ENCODE measurements at regions not wholly inside any gene's neighbourhood (a gene's known extent, or its start where the extent isn't known, plus 50 kb on each side); places are given as distances from the start of the nearest gene placed in this dataset.
A peak's percentile ranks its signal among the peaks of the same experiment; 100 is the strongest.

GRCh38 chr3:7800006-7800780, 701.4 kb upstream of the LMCD1 start:
- Histone ChIP-seq H3K9me1 (replicated peaks; ENCODE audit: control insufficient read depth, extremely low read depth, insufficient read depth, low read length) (no peaks in the 10 kb centered on the region), H3K4me2 (ENCODE audit: insufficient read depth, low read length) (no peak overlapping the region), H3K27ac (ENCODE audit: insufficient read depth, low read depth, low read length) (no peak overlapping the region), H3K27me3 (ENCODE audit: control insufficient read depth in 2 of 2, insufficient read depth in 2 of 2, low read length in 2 of 2) (no peaks in the 10 kb centered on the region), H3K79me2 (ENCODE audit: control insufficient read depth, insufficient read depth, low read length) (no peaks in the 10 kb centered on the region), H2AFZ (ENCODE audit: low read depth, low read length) (peak overlapping the region; percentile 1), H4K20me1 (replicated peaks; ENCODE audit: control insufficient read depth, extremely low read depth, insufficient read depth, low read length) (no peaks in the 10 kb centered on the region), H3K4me1 (ENCODE audit: control insufficient read depth, extremely low read depth, insufficient read depth, low read length) (no peaks in the 10 kb centered on the region), H3K4me3 (replicated peaks in 1 of 3; ENCODE audit: insufficient read depth in 1 of 3, low read depth in 1 of 3, low read length in 3 of 3) (no peak overlapping the region), H3K36me3 (ENCODE audit: control insufficient read depth in 2 of 2, extremely low read depth in 1 of 2, insufficient read depth in 2 of 2, low read length in 2 of 2) (no peaks in the 10 kb centered on the region), H3K9ac (replicated peaks; ENCODE audit: extremely low read depth, insufficient read depth, low read length) (no peak overlapping the region), H3K9me3 (replicated peaks; ENCODE audit: control insufficient read depth, insufficient read depth, low read length) (no peaks in the 10 kb centered on the region)
- dilution Hi-C loops (cut with MboI; ENCODE audit: extremely low pct_ligation_motif_present, low sequenced_read_pairs), result no loop called here
- BruUV-seq (replicated peaks), result no TSS peak
- peak; percentile 34 for DNase-seq (ENCODE audit: low read depth, low spot score)
- FAIRE-seq, result no peak
- POLR2A ChIA-PET, result no interaction called here
- TF ChIP-seq CTCF (IDR thresholded peaks at IDR 0.05; ENCODE audit: extremely low read depth in 1 of 2, insufficient read depth in 1 of 2, low read depth in 1 of 2, low read length in 2 of 2) (peak; percentile 6), EZH2 (IDR thresholded peaks at IDR 0.05; ENCODE audit: borderline replicate concordance, low read depth, low read length, severe bottlenecking) (no peak)
- intact Hi-C loops (cut with micrococcal nuclease), result loop anchor here (1.0 to 10.0 kb wide), 2 partner anchors 311 to 515 kb away; no protein-coding TSS in a partner anchor
- CTCF ChIA-PET, result interaction anchor here (0.7 to 2.6 kb wide), 46 partner anchors 9 to 806 kb away, joined by 3 to 54 read pairs (median 4); no protein-coding TSS in a partner anchor

GRCh38 chr3:7812490-7812889, 689.1 kb upstream of the LMCD1 start:
- Histone ChIP-seq H3K4me1 (ENCODE audit: control insufficient read depth, extremely low read depth, insufficient read depth, low read length) (no peaks in the 10 kb centered on the region), H3K9ac (replicated peaks; ENCODE audit: extremely low read depth, insufficient read depth, low read length) (no peak overlapping the region), H4K20me1 (replicated peaks; ENCODE audit: control insufficient read depth, extremely low read depth, insufficient read depth, low read length) (no peaks in the 10 kb centered on the region), H3K36me3 (ENCODE audit: control insufficient read depth in 2 of 2, extremely low read depth in 1 of 2, insufficient read depth in 2 of 2, low read length in 2 of 2) (no peaks in the 10 kb centered on the region), H3K27me3 (ENCODE audit: control insufficient read depth in 2 of 2, insufficient read depth in 2 of 2, low read length in 2 of 2) (no peaks in the 10 kb centered on the region), H2AFZ (ENCODE audit: low read depth, low read length) (no peak overlapping the region), H3K4me2 (ENCODE audit: insufficient read depth, low read length) (no peak overlapping the region), H3K4me3 (replicated peaks in 1 of 3; ENCODE audit: insufficient read depth in 1 of 3, low read depth in 1 of 3, low read length in 3 of 3) (no peak overlapping the region), H3K79me2 (ENCODE audit: control insufficient read depth, insufficient read depth, low read length) (no peaks in the 10 kb centered on the region), H3K9me1 (replicated peaks; ENCODE audit: control insufficient read depth, extremely low read depth, insufficient read depth, low read length) (no peaks in the 10 kb centered on the region), H3K9me3 (replicated peaks; ENCODE audit: control insufficient read depth, insufficient read depth, low read length) (no peaks in the 10 kb centered on the region), H3K27ac (ENCODE audit: insufficient read depth, low read depth, low read length) (no peak overlapping the region)
- intact Hi-C loops (cut with micrococcal nuclease), result no loop called here
- BruUV-seq (replicated peaks), result no TSS peak
- TF ChIP-seq POLR2A (IDR thresholded peaks at IDR 0.05; ENCODE audit: low read depth, low read length) (no peak), MAX (IDR thresholded peaks at IDR 0.05; ENCODE audit: insufficient read depth, insufficient read length) (no peak), CTCF (IDR thresholded peaks at IDR 0.05; ENCODE audit: extremely low read depth in 1 of 2, insufficient read depth in 1 of 2, low read depth in 1 of 2, low read length in 2 of 2) (no peak), FOS (IDR thresholded peaks at IDR 0.05; ENCODE audit: borderline replicate concordance, insufficient read depth, low read length) (no peak), POLR2AphosphoS5 (IDR thresholded peaks at IDR 0.05; ENCODE audit: insufficient read depth, low read depth, low read length) (no peak), JUN (IDR thresholded peaks at IDR 0.05; ENCODE audit: borderline replicate concordance, insufficient read depth, insufficient read length, low read depth) (no peak), MYC (IDR thresholded peaks at IDR 0.05; ENCODE audit: low read depth, low read length) (no peak)
- dilution Hi-C loops (cut with MboI; ENCODE audit: extremely low pct_ligation_motif_present, low sequenced_read_pairs), result no loop called here
- ChIA-PET POLR2A (no interaction called here), CTCF (interaction anchor here (1.4 to 1.5 kb wide), 2 partner anchors 9 to 12 kb away, joined by 3 to 5 read pairs; no protein-coding TSS in a partner anchor)
- FAIRE-seq, result no peak
- no peak for DNase-seq (ENCODE audit: low read depth, low spot score)

All from endothelial cell of umbilical vein (primary cell).